Karpas-422 (cell line): ENCODE measurements at regions not wholly inside any gene's neighbourhood (a gene's known extent, or its start where the extent isn't known, plus 50 kb on each side); places are given as distances from the start of the nearest gene placed in this dataset.

Experiments
- DNase-seq: peaks from one replicate; pipeline ENCODE4 v3.0.0-alpha.2; 2015
- H2AFZ ChIP-seq: fragments of 200-600 bp; sonication (generic); 2 replicates; pipeline ENCODE4 v1.6.1; 2014; ENCODE audit warnings: antibody characterized with exemption, low read length, mixed read lengths
- H3K27ac ChIP-seq: fragments of 200-600 bp; sonication (generic); 2 replicates; pipeline ENCODE4 v1.5.1; 2014; ENCODE audit warnings: mild to moderate bottlenecking, low read length, moderate library complexity
- H3K27me3 ChIP-seq: fragments of 200-600 bp; sonication (generic); 2 replicates; pipeline ENCODE4 v1.6.1; 2014; ENCODE audit warnings: low read length, mixed read lengths
- H3K36me3 ChIP-seq: fragments of 200-600 bp; sonication (generic); 2 replicates; pipeline ENCODE4 v1.6.1; 2014; ENCODE audit warnings: low read length, mixed read lengths; ENCODE audit not compliant: insufficient read depth
- H3K4me1 ChIP-seq: fragments of 200-600 bp; sonication (generic); 2 replicates; pipeline ENCODE4 v1.6.1; 2014; ENCODE audit warnings: mild to moderate bottlenecking, low read length, mixed read lengths
- H3K4me2 ChIP-seq: fragments of 200-600 bp; sonication (generic); 2 replicates; pipeline ENCODE4 v1.6.1; 2014; ENCODE audit warnings: low read length, low read depth, mild to moderate bottlenecking; ENCODE audit not compliant: poor library complexity, severe bottlenecking
- H3K4me3 ChIP-seq: fragments of 200-600 bp; sonication (generic); 2 replicates; pipeline ENCODE4 v1.5.1; 2014; ENCODE audit warnings: mild to moderate bottlenecking, antibody characterized with exemption, low read length, mixed read lengths
- H3K79me2 ChIP-seq: fragments of 200-600 bp; sonication (generic); 2 replicates; pipeline ENCODE4 v1.6.1; 2014; ENCODE audit warnings: mild to moderate bottlenecking, low read length, mixed read lengths
- H3K9ac ChIP-seq: fragments of 200-600 bp; sonication (generic); 2 replicates; pipeline ENCODE4 v1.6.0; 2014; ENCODE audit warnings: low read length
- H3K9me2 ChIP-seq: fragments of 200-600 bp; sonication (generic), shearing (Covaris generic); replicated peaks from 2 replicates; pipeline ENCODE4 v1.6.0; 2014; ENCODE audit warnings: mild to moderate bottlenecking, low read length, moderate library complexity; ENCODE audit not compliant: insufficient read depth
- H3K9me3 ChIP-seq: fragments of 300-700, 200-600 bp; sonication (generic); 2 replicates; pipeline ENCODE4 v1.6.1; 2014; ENCODE audit warnings: low read length, mixed read lengths
- H4K20me1 ChIP-seq: fragments of 200-600 bp; sonication (generic); 2 replicates; pipeline ENCODE4 v1.6.1; 2014; ENCODE audit warnings: mild to moderate bottlenecking, antibody characterized with exemption, low read length, low read depth; ENCODE audit not compliant: insufficient read depth

GRCh38 chr4:175033162-175033561, 115.0 kb downstream of the ADAM29 start:
- no peaks in the 10 kb centered on the region for H3K27me3 ChIP-seq
- no peak for DNase-seq
- no peak overlapping the region for H2AFZ ChIP-seq
- no peaks in the 10 kb centered on the region for H4K20me1 ChIP-seq
- H3K4me1 ChIP-seq, result no peaks in the 10 kb centered on the region
- no peaks in the 10 kb centered on the region for H3K9me2 ChIP-seq
- H3K36me3 ChIP-seq, result no peaks in the 10 kb centered on the region
- H3K4me2 ChIP-seq, result no peak overlapping the region
- H3K79me2 ChIP-seq, result no peaks in the 10 kb centered on the region
- no peak overlapping the region for H3K9ac ChIP-seq
- H3K4me3 ChIP-seq, result no peak overlapping the region
- H3K27ac ChIP-seq, result no peak overlapping the region
- no peaks in the 10 kb centered on the region for H3K9me3 ChIP-seq

- no peak for DNase-seq
- Histone ChIP-seq H3K4me1 (no peaks in the 10 kb centered on the region), H2AFZ (no peak overlapping the region), H4K20me1 (no peaks in the 10 kb centered on the region), H3K4me3 (no peak overlapping the region), H3K9me3 (no peaks in the 10 kb centered on the region), H3K79me2 (no peaks in the 10 kb centered on the region), H3K4me2 (no peak overlapping the region), H3K27ac (no peak overlapping the region), H3K27me3 (no peaks in the 10 kb centered on the region), H3K36me3 (no peaks in the 10 kb centered on the region), H3K9ac (no peak overlapping the region), H3K9me2 (no peaks in the 10 kb centered on the region)
Measured at GRCh38 chr4:175034007-175034406, 115.8 kb downstream of the ADAM29 start.

- no peaks in the 10 kb centered on the region for H3K9me3 ChIP-seq
- no peaks in the 10 kb centered on the region for H3K9me2 ChIP-seq
- H3K36me3 ChIP-seq, result no peaks in the 10 kb centered on the region
Measured at GRCh38 chr4:175034986-175035705, 117.0 kb downstream of the ADAM29 start.

GRCh38 chr4:175035905-175036304, 117.7 kb downstream of the ADAM29 start:
- Histone ChIP-seq H3K9me2 (no peaks in the 10 kb centered on the region), H3K9me3 (no peaks in the 10 kb centered on the region), H3K4me2 (no peak overlapping the region), H3K4me3 (no peak overlapping the region), H3K9ac (no peak overlapping the region), H3K79me2 (no peaks in the 10 kb centered on the region), H3K4me1 (no peaks in the 10 kb centered on the region), H2AFZ (no peak overlapping the region), H3K36me3 (no peaks in the 10 kb centered on the region), H3K27ac (no peak overlapping the region), H3K27me3 (no peaks in the 10 kb centered on the region), H4K20me1 (no peaks in the 10 kb centered on the region)
- DNase-seq, result no peak

More at GRCh38 chr4:175034986-175035705, 117.0 kb downstream of the ADAM29 start:
- Histone ChIP-seq H4K20me1 (no peaks in the 10 kb centered on the region), H3K27me3 (no peaks in the 10 kb centered on the region), H3K4me3 (no peak overlapping the region), H3K79me2 (no peaks in the 10 kb centered on the region), H3K4me2 (no peak overlapping the region), H3K9ac (no peak overlapping the region), H3K27ac (no peak overlapping the region), H2AFZ (no peak overlapping the region), H3K4me1 (no peaks in the 10 kb centered on the region)
- DNase-seq, result no peak

- H3K27ac ChIP-seq, result no peak overlapping the region
Measured at GRCh38 chr4:175048111-175048784, 130.1 kb downstream of the ADAM29 start.

GRCh38 chr4:175048906-175049305, 130.7 kb downstream of the ADAM29 start:
- no peak for DNase-seq
- no peaks in the 10 kb centered on the region for H3K9me2 ChIP-seq
- no peaks in the 10 kb centered on the region for H3K36me3 ChIP-seq
- no peaks in the 10 kb centered on the region for H3K4me1 ChIP-seq
- H3K9me3 ChIP-seq, result no peaks in the 10 kb centered on the region
- no peaks in the 10 kb centered on the region for H3K79me2 ChIP-seq
- H3K27ac ChIP-seq, result no peak overlapping the region
- no peak overlapping the region for H3K9ac ChIP-seq
- no peak overlapping the region for H3K4me3 ChIP-seq
- no peaks in the 10 kb centered on the region for H4K20me1 ChIP-seq
- H3K4me2 ChIP-seq, result no peak overlapping the region
- H3K27me3 ChIP-seq, result no peaks in the 10 kb centered on the region
- H2AFZ ChIP-seq, result no peak overlapping the region

More at GRCh38 chr4:175048111-175048784, 130.1 kb downstream of the ADAM29 start:
- Histone ChIP-seq H2AFZ (no peak overlapping the region), H3K9me2 (no peaks in the 10 kb centered on the region), H3K79me2 (no peaks in the 10 kb centered on the region), H3K36me3 (no peaks in the 10 kb centered on the region), H3K4me3 (no peak overlapping the region), H3K9ac (no peak overlapping the region), H3K27me3 (no peaks in the 10 kb centered on the region), H3K4me1 (no peaks in the 10 kb centered on the region), H3K9me3 (no peaks in the 10 kb centered on the region), H4K20me1 (no peaks in the 10 kb centered on the region), H3K4me2 (no peak overlapping the region)
- DNase-seq, result no peak

GRCh38 chr4:175051974-175052373, 133.8 kb downstream of the ADAM29 start:
- H3K27me3 ChIP-seq, result no peaks in the 10 kb centered on the region
- H3K27ac ChIP-seq, result no peak overlapping the region
- no peaks in the 10 kb centered on the region for H3K4me1 ChIP-seq
- H3K4me2 ChIP-seq, result no peak overlapping the region
- no peak overlapping the region for H3K4me3 ChIP-seq
- DNase-seq, result no peak
- H3K9me2 ChIP-seq, result no peaks in the 10 kb centered on the region
- H4K20me1 ChIP-seq, result no peaks in the 10 kb centered on the region
- no peaks in the 10 kb centered on the region for H3K36me3 ChIP-seq
- H3K79me2 ChIP-seq, result no peaks in the 10 kb centered on the region
- H3K9ac ChIP-seq, result no peak overlapping the region
- no peak overlapping the region for H2AFZ ChIP-seq
- no peaks in the 10 kb centered on the region for H3K9me3 ChIP-seq

- Histone ChIP-seq H3K4me3 (no peak overlapping the region), H3K79me2 (no peaks in the 10 kb centered on the region), H3K4me2 (no peak overlapping the region), H3K27me3 (no peaks in the 10 kb centered on the region), H3K36me3 (no peaks in the 10 kb centered on the region), H3K27ac (no peak overlapping the region), H3K9me3 (no peaks in the 10 kb centered on the region), H3K9me2 (no peaks in the 10 kb centered on the region), H4K20me1 (no peaks in the 10 kb centered on the region), H2AFZ (no peak overlapping the region), H3K4me1 (no peaks in the 10 kb centered on the region), H3K9ac (no peak overlapping the region)
- no peak for DNase-seq
Measured at GRCh38 chr4:175054980-175055379, 136.8 kb downstream of the ADAM29 start.
